SHP77 treated with DMSO at 0.1 percent for 48 hours (cell line): ENCODE measurements at regions not wholly inside any gene's neighbourhood (a gene's known extent, or its start where the extent isn't known, plus 50 kb on each side); places are given as distances from the start of the nearest gene placed in this dataset.

Experiments used
- DNase-seq: peaks from one replicate; lab custom pipeline; 2025; lab: John Stamatoyannopoulos, UW

DNA sequence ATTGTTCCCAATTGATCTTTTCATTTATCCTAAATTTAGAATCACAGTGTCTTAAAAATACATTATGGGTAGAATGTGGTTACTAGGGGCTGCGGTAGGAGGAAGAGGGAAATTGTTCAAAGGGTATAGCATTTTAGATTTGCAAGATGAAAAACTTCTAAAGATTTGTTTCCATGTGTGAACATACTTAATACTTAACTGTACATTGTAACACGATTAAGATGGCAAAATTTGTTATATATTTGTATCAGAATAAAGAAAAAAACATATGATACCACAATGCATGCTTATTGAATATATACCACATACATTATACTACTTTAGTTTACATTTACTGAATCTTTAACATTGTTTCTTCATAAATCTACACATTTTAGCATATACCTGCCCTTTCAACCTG, 677.3 kb upstream of the PCDH20 start:
- no peak for DNase-seq

DNA sequence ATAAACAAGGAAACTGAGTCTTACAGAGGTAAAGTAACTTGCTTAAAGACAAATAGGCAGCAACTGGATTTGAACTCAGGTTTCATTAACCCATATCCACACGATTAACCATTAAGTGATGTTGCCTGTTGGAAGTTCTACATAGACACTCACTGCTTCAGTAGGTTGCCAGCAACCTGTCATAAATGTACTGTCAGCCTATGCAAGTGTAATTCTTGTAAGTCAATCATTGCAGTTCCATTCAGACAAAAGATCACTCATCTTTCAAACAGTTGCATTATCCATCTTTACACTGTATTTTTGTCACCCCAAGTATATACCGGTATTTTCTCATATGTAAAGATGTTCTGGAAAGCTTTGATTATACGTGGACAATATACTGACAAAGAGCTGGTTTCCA, 676.9 kb upstream of the PCDH20 start:
- no peak for DNase-seq

DNA sequence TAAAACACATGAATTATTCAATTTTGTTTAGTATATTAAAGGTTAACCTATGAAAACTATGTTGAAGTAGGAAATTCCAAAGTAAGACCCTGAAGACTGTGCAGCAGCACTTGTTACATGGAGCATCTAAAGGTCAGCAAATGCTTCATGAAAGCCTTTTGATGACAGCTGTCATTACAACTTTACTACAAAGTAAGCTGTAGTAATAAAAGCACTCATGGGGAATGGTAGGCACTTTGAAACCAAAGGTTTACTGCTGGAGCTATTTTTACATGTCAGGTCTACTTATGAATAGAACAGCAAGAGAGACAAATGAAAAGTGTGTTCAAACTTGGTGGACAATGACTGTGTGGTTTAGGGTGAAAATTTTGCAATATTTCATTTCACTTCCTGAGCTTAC, 672.5 kb upstream of the PCDH20 start:
- DNase-seq, result no peak

DNA sequence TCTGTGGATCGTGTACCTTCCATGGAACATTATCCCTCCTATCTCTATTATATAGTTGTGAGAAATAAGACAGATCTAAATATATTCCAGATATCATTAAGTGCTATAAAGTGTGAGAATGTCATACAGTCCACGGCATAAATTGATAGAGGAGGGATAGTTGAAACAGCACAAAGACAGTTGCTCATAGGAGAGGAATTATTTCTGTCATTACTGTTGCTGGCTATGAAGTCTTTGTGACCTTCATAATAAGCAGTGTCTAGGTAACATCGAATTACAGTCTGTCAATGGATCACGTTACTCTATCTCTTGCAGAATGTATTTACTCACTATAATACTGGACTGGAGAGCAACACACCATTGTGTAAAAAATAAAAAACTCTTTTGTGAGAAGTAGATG, 671.5 kb upstream of the PCDH20 start:
- no peak for DNase-seq

DNA sequence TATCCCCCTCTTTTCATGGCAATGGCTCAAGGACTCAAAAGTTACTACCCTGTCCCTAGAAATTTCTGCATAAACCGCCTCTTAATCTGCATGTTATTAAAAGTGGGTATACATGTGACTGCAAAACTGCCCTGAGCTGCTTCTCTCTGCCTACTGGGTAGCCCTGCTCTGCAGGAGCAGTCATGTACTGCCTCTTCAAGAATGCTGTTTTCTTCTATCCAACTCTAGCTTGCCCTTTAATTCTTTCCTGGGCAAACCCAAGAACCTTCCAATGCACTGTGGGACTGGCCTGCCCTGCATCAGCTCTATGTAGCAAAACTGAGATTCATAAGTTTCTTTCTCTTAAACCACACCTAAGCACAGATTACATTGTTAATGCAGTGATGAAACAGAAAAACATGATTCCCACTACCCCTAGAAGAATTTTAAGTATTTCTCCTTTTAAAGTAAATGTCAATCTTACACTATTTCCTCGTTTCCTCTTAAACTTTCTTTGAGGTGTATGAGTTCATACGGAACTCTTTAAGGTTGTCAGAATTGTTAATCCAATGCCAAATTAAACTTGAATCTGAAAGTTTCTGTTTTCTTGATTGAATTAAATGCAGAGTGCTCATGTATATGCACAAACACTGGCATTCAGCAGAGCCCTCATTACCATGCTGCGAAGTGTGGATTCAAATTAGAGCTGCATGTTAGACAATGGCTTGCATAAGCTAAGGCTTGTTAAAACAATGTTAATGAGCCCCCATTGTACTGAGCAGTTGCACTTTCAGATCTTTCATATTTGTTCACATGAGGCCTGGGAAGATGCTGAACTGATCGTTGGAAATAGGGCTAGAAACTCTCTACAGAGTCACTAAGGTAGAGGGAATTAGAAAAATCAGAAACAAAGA, 669.9 kb upstream of the PCDH20 start:
- no peak for DNase-seq

DNA sequence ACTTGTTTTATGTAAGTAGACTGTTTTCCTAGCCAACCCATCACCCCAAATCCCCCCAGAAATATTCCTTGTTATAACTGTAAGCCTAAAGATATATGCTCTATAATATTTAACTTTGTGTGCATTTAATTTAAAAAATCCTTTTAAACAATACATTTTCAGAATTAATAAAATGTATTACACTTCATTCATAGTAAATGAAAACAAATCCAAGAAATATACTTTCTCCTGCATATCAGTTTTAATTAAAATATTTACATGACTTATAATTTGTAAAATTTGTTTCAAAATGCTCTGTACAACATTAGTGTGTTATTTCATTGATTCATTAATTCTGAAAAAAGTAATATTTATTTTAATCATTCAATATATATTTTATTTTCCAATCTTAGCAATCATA, 669.1 kb upstream of the PCDH20 start:
- DNase-seq, result no peak

DNA sequence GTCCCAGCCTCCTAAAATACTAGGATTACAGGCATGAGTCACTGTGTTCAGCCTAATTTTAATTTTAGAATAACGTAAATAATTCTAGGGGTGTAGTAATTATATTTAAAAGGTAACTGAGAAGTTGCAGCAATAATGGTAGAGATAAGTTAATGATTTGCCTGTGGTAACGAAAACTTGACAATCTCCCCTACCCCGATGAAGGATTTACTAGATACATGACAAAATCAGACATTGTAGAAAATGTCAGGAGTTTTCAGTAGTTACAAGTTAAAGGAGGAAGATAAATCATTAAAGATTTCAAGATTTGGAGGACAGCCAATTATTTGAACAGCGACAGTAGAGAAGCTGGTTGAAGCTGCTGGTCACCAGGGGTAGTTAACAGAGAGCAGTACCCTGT, 652.2 kb upstream of the PCDH20 start:
- no peak for DNase-seq

DNA sequence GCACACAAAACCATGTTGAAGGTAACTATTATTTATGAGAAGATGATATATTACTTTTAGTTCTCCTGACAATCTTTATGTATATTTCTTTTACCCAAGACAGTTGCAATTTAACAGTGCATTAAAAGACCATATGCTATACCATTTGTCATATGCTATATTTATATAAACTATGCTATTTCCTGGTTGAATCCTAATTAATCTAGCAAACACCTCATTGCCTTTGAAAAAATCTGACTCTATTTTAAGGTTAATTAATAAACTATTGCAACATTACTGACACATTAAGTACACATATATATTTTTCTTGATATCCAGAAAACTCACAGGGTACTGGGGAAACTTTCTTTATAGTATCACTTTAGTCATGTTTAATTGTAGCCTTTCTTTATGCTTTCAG, 649.4 kb upstream of the PCDH20 start:
- no peak for DNase-seq

DNA sequence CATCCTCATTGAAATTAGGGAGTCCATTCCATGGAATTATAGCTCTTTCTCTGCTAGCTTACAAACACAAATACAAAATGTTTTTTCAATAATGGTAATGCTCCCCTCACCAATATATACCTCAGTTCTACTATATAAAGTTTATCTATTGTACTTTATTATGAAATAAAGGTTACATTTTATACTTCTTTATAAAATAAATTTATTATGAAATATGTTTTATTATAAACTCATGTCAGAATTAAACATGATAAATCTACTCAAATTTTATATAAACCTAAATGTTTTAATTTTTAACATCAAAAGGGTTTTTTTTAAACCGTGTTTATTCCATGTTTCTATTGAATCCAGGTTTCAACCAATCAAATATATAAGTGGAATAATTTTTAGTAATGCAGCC, 646.1 kb upstream of the PCDH20 start:
- no peak for DNase-seq

DNA sequence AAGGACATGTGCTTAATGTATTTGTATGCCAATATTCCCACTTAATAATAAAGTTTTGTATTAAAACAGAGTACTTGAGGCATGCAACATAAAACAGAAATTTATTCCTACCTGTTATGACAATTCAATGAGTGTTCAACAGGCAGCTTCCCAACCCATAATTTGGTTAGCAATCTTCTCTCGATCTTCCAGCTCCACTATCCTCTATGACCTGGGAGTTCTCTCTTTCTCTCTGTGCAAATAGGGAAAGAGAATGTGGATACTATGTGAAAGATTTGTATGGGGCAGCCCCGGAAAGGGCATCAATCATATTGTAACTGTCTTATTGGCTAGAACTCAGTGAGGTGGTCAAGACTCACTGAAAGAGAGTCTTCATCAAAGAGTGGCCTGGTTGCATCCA, 644.9 kb upstream of the PCDH20 start:
- DNase-seq, result no peak

DNA sequence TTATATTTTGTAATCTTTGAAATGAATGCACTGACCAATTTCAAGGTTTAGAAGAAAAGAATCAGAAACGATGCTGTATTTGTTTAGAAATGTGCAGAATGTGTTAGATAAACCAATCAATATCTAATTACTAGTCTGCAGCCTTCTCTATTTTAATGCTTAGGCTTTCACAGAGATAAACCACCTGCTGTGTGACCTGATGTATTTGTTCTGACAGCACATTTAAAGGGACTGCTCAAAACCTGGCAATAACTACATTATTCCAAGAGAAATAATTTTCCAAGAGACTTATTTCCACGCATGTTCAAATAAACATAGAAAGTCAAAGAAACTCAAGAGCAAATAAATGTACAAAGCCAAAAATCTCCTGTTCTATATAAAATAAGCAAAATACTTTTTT, 641.6 kb upstream of the PCDH20 start:
- no peak for DNase-seq

DNA sequence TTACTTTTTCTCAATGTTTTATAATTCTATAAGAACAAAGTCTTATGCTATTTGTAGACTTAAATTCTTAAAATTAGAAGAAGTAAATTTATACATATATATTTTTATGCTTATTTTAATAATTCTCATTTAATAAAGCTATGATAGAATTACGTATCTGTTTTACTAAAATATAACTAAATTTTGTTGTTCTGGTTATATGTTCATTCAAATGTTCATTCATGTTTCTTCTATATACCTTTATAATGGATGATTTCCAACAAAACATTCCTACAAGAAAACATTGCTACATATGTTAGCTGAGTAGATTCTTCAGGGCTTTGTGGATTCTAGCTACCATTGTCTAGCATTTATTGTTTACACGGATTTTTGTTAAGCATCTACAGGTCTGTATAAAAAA, 634.3 kb upstream of the PCDH20 start:
- no peak for DNase-seq

DNA sequence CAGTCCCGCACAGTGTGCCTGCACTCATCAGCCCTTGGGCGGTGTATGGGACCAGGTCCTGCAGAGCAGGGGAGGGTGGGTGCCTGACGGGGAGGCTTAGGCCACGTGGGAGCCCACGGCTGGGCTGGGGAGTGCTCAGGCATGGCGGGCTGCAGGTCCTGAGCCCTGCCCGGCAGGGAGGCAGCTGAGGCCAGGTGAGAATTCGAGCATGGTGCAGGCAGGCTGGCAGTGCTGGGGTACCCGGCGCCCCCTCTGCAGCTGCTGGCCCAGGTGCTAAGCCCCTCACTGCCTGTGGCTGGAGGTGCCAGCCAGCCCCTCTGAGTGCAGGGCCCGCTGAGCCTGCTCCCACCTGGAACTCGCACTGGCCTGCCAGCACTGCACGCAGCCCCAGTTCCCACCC, 630.9 kb upstream of the PCDH20 start:
- DNase-seq, result no peak

DNA sequence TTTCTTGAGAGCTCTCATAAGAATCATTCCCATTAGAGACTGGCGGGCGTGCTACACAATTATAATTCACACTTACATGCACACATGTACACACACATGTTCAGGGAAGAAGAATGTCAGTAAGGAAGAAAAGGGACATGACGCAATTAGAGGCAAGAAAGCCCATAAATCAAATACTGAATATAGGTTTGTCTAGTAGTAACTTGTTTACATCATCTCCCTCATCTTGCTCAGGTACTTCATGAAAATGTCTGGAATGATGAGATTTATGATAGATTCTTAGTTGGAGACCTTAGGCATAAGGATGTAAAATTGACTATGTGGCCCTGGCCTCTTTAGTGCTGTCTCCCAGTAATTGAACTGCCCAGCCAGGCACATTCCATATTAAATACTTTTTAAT, 628.0 kb upstream of the PCDH20 start:
- no peak for DNase-seq

DNA sequence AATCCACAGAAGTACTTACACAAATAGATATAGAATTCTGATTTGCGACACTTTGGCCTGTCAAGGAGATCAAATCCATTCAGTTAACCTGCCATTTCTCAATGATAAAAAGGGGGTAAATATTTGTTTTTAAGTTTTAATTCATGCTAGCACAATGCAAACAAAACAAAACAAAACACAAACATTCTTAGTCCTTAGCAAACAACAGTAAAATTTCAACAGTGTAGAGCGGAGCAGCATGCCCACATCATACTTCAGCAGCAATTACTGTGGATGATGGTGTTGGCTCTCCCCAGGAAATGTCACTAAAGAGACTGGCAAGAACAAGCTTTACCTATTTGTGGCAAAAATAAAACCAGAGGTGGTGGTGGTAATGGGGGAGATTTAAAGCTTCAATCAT, 625.2 kb upstream of the PCDH20 start:
- DNase-seq, result no peak

DNA sequence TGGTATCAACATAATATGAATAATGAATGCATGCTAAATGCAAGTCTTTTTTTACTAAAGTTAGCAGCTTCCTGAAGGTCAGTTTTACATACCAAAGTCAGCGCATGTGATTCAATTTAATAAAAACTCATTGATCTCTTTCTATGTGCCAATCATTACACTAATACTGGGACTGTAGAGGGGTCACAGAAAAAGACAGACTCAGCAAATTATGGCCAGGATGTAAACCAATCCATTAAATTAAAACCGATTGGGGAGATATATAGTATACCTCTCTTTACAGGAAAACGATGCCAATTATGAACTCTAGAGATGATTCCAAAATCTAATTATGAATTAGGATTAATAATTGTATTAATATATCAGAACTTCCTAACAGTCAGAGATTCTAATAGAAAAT, 624.4 kb upstream of the PCDH20 start:
- no peak for DNase-seq

DNA sequence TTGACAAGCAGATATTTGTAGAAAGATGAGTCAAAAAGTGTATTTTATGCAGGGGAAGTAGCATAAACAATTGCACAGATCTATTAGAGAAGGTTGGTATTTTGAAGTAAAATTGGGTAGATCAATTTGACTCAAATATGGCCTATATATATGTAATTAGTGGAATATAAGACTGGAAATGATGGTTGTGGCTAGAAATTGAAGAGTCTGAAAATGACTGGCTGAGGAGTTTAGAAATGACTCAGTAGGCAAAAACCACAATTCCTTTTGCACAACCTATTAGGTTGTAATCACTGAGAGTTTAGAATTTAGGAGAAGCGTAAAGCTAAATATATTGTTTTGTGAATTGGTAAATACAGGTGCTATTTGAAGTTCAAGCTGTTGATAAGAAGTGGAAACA, 622.6 kb upstream of the PCDH20 start:
- DNase-seq, result no peak

DNA sequence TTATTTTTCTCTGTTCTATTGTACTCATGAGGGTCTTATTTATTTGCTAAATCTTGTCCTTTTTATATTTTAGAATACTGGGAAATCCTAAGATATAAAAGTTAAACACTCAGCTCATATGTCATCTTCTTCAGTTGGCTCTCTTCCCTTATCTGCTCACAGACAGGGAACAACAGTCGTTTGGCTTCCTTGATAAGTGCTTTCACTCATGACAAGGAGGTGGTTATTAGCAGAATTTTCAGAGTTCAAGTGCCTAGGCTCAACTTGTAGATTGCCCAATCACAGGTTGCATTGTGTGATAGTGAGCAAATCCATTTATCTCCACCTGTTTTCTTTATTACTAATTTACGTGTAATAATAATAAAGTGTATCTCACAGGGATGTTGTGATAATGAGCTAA, 620.3 kb upstream of the PCDH20 start:
- DNase-seq, result no peak

DNA sequence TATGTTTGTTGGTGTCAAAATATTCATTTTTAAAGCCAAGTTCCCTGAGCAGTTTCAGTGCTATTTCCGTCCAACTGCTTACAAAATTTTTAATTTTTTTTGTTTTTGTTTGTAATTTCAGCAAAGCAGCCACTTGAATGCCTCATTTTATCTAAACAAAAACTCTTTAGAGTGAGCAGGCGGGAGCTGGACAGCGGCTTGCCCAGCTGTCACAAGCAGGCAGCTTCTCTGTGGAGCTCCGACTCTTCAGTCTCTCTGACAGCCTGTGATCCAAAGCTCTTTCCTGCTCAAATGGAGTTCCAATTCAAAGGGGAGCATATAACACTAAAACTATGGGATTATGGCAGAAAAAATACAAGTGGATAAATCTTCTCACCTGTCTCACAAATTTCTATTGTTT, 618.3 kb upstream of the PCDH20 start:
- no peak for DNase-seq

DNA sequence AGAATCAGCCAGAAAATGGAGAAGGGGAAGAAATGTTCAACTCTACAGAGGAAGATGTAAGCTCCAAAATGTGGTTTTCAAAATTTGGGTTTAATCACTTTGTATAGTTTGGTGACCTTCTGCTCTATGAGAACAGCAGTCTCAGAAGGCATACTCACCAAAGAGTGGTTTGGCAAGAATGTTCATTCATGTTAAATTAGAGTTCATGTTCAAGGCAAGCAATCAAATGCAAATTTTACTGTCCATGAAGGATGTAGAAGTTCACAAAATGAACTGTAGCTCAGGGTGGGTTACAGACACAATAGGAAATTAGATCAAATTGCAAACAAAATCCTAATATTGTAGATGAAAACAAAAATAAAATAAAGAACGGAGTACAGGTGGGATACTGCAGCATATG, 606.7 kb upstream of the PCDH20 start:
- no peak for DNase-seq

DNA sequence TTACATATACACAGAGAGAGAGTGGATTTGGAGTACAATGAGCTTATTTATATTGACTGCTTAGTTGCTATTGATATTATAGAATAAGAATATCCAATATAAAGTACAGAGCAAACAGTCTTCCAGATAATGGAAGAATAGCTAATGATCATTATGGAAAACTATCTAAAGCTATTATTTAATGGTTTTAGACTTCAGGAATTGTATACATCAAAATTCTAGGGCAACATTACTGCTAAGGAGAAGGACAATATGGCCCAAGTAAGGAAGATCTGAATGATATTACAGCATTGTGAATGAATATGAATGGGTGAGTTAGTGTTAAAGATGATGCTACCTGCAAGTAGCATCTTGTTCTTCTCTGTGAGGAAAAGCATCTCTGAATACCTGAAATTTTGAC, 604.2 kb upstream of the PCDH20 start:
- DNase-seq, result no peak

DNA sequence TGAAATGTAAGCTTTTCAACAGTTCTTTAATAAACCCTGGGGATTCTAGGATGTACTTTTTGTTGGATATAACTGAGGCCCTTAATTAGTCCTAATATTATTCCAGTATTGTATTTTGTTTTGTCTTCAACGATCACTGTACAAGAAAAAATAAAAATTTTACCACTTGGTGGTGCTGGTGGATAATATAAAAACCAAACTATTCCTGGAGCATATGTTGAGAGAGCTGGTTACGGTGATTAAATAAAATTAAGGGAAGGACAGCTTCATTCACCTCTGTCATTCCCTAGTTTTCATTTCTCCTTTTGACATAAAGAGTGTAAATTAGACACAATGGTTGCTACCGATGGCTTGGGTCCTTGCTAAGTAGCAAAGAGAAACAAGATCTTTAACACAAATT, 598.6 kb upstream of the PCDH20 start:
- DNase-seq, result peak; percentile 34

DNA sequence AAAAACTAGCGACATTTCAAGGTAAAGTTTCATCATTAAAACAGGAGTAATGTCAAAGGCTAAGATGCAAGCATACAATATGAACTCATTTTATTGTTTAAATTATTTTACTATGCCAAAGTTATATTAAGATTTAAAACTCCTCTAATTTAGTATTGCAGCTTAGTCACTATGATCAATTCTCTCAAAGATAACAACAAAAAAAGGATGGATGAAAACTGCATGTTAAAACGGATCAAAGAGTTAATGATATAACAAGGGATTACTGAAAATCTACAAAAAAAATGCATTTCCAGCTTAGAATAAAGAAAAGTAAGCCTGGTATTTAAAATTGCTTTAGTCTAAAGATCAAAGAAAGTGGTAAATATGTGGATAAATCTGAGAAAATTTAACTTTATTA, 587.8 kb upstream of the PCDH20 start:
- no peak for DNase-seq

DNA sequence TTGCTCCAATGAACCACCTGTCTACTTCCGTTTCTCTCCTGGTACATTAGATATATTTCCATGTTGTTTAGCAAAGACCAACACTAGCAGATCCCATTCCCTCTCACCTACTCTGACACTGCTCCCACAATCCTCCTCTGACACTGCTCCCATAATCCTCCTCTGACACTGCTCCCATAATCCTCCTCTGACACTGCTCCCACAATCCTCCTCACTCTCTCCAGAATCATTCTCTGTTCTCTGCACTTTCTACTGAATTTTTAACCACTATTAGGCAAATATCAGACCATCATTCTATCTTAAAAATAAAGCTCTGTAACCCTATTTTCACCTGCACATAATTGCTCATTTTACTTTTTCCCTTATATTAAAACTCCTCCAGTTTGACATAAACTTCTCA, 578.5 kb upstream of the PCDH20 start:
- no peak for DNase-seq
